HG03342 (cell line): ENCODE measurements at regions not wholly inside any gene's neighbourhood (a gene's known extent, or its start where the extent isn't known, plus 50 kb on each side); places are given as distances from the start of the nearest gene placed in this dataset.
"Not testable (repeated sequence)": the region's sequence is repeated elsewhere in the genome, so short reads cannot be mapped to it uniquely, and the experiment has no call there.

Source experiments
- ATAC-seq: cut with Tn5 transposase; IDR thresholded peaks from one replicate; pipeline ENCODE4 v1.9.1; 2021; ENCODE audit warnings: mild to moderate bottlenecking, moderate library complexity; ENCODE audit not compliant: unreplicated experiment

- not testable (repeated sequence) for ATAC-seq
Measured at GRCh38 chr20:40012026-40012425, 677.0 kb downstream of the MAFB start.

DNA sequence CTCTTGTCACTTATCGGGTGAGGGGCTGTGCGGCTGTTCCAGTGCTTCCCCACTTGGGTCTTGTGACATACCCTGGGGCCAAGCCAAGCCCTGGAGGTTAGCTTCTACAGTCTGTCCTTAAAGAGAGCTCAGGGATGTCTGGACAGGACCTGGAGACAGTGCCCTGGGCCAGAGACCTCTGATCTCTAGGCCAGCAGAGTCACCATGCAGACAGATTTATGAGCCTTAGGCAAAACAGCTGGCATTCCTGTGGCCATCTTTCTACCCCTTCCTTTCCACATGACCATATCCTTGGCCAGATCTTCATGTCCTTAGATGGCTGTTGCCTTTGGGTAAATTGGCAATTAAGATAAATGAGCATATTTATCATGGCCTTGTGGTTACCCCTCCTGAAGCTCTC lies 678.6 kb downstream of the MAFB start:
- ATAC-seq = no peak

GRCh38 chr20:40009542-40009941 lies 679.5 kb downstream of the MAFB start:
- ATAC-seq = no peak

- no peak for ATAC-seq
Measured at GRCh38 chr20:40008177-40008576, 680.9 kb downstream of the MAFB start.

DNA sequence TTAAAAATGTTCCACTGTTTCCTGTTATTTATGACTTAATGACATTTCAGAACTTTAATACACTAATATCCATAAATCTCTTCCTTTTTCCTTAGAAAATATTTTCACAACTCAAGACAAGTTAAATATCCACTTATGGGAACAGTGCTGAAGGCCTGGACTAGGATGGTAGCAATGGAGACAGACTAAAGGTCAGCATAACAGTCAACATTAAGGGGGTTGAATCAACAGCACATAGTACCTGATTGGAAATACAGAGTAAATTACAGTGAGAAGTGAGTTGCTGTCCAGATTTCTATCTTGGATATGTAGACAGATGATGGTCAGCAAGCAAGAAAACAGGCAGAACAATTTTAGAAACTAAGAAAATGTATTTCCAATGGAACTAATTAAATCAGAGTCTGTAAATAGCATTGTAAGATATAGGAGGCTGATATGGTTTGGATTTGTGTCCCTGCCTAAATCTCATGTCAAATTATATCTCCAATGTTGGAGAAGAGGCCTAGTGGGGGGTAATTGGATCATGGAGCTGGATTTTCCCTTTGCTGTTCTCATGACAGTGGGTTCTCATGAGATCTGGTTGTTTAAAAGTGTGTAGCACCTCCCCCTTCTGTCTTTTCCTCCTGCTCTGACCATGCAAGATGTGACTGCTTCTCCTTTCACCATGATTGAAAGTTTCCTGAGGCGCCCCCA lies 682.7 kb downstream of the MAFB start:
- no peak for ATAC-seq

GRCh38 chr20:40004092-40004491 lies 684.9 kb downstream of the MAFB start:
- ATAC-seq = not testable (repeated sequence)

- ATAC-seq = no peak
Measured at GRCh38 chr20:39993742-39994141, 695.3 kb downstream of the MAFB start.

DNA sequence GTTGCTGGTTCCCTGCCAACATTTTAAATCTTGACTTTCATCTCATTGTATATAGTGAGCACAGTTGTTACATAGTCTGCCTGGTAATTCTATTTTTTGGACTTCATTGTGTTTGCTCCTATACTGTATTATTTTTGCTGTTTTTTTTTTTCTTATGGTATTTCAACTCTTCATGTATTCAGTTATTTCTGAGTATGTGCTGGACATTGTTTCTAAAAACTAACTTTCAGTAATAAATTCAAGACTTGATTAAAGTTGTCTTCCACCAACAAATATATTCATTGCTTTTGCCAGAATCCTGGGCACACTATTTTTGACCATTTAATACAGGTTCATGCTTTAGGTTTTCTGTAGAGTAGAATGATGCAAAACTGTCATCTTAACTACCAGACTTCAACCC lies 698.3 kb downstream of the MAFB start:
- ATAC-seq = no peak

GRCh38 chr20:39988991-39989390 lies 700.0 kb downstream of the MAFB start:
- ATAC-seq = no peak

- ATAC-seq = no peak
Measured at GRCh38 chr20:39986173-39986904, 702.7 kb downstream of the MAFB start.

DNA sequence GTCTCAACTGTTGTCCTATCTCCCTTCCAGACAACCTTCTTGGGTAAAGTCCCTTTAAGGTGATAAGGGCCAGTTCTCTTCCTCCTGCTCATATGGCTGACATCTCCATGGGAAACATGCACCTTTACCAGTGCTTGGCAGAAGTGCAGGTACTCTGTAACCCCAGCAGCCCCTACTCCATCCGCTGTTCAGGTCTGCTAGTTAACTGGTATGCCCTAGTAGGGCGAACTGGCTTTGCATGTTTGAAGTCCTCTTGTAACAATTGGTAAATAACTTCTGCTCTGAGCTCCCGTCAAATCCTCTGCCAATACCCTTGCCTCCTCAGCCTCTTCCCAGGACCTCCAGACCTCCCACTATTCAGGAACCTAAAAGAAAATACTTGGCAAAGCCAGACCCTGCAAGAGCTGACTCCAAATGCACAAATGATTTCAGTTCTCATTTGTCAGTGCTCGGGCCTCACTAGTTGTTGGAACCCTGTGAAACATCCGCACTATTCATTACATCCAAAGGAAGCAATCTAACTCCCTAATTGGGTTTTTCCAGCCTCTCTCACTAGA lies 703.7 kb downstream of the MAFB start:
- ATAC-seq = no peak

- ATAC-seq = no peak
Measured at GRCh38 chr20:39983655-39984054, 705.4 kb downstream of the MAFB start.

DNA sequence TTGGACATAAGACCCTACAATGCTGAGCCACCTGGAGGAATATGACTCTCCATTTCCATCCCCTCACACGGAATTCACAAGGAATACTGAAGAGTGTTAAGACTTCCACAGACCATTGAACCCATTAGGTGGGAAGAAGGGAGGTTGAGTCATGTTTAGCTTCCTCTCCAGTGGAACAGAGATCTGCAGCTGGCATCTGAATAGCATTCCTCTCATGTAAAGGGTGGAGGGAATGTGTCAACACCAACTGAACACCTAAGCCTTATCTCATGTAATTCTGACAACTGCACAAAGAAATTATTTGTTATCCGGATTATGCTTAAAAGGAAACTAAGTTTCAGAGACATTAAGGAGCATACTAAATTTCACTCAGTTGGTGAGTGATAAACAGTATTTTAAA lies 705.9 kb downstream of the MAFB start:
- no peak for ATAC-seq

GRCh38 chr20:39974966-39975501 lies 714.0 kb downstream of the MAFB start:
- ATAC-seq = no peak

DNA sequence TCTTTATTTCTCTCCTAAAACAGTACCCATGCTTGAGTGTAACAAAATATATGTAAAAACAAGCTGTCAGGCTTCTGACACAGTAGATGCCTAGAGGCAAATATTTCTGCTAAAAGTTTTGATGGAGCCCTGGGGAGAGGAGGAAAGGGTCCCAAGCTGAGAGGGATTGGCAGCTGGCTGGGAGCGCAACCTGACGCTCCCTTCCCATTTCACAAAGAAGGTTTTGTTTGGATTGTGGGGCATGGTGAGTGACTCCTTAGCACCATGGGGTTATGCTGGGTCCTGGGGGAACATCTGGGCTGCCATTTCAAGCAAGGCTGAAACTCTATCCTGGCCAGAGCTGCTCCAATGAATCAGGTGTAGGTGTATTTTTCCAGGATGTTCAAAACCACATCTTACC lies 720.5 kb downstream of the MAFB start:
- ATAC-seq = no peak

GRCh38 chr20:39967806-39968205 lies 721.2 kb downstream of the MAFB start:
- no peak for ATAC-seq

DNA sequence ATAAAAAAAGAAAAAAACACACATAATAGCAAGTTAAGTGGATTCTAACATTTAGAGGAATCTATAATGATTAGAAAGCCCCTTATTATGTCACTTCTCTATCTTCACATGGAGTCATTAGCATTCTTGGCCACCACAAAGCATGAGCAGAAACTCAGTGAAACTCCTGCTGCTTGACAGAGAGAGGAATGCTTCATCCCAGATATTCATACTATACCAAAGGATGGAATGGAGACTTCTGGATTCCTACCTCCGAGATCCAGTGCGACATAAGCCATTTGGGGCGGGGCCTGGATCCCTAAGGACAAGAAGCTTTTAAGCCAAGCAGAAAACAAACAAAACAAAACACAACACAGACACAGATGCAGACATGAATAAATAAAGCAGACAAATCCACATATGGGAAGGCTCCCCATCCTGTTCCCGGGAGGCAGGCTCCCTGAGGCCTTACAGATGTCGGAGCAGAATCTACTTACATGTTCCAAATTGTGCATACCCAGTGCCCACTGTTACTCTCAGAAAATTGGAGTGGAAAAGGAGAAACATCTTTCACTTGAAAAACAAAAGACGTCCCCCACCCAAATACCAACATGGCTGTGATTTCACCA lies 727.3 kb downstream of the MAFB start:
- ATAC-seq = no peak

GRCh38 chr20:39960522-39961428 lies 728.3 kb downstream of the MAFB start:
- no peak for ATAC-seq

DNA sequence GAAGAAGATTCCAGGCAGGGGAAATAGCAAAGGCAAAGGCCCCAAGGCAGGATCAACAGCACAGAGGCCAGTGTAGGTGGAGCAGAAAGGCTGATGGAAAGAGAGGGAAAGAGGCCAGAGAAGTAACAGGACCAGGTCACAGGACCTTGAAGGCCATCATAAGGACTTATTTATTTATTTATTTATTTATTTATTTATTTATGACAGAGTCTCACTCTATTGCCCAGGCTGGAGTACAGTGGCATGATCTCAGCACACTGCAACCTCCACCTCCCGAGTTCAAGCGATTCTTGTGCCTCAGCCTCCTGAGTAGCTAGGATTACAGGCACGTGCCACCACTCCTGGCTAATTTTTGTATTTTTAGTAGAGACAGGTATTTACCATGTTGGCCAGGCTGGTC lies 731.1 kb downstream of the MAFB start:
- ATAC-seq = not testable (repeated sequence)

- no peak for ATAC-seq
Measured at GRCh38 chr20:39954621-39955020, 734.4 kb downstream of the MAFB start.

- ATAC-seq = no peak
Measured at GRCh38 chr20:39946931-39947330, 742.1 kb downstream of the MAFB start.
